HuH-7.5 (cell line): ENCODE measurements at regions not wholly inside any gene's neighbourhood (a gene's known extent, or its start where the extent isn't known, plus 50 kb on each side); places are given as distances from the start of the nearest gene placed in this dataset.
"Not testable (repeated sequence)": the region's sequence is repeated elsewhere in the genome, so short reads cannot be mapped to it uniquely, and the experiment has no call there.

Experiments
- DNase-seq: peaks from one replicate; pipeline ENCODE4 v3.0.0; 2011; ENCODE audit warnings: low spot score

DNA sequence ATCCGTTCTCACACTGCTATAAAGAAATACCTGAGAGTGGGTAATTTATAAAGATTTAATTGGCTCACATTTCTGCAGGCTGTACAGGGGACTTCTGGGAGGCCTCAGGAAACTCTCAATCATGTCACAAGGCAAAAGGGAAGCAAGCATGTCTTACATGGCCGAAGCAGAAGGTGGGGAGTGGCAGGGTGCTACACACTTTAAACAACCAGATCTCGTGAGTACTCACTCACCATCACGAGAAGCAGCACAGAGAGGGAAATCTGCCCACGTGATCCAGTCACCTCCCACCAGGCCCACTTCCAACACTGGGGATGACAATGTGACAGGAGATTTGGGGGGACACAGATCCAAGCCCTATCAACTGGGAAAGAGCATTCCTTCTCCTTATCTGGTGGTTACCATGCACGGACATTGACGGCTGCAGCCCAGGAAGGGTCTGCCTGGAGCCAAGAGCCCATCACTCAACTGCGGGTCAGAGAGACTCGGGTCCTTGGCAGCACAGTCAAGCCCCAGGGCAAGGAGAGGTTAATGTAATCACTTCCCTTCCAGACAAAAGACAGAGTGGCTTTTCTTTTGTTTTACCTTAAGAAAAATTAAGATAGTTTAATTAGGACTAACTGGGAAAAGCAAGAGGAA is 112.3 kb upstream of the CST7 start:
- DNase-seq = no peak

DNA sequence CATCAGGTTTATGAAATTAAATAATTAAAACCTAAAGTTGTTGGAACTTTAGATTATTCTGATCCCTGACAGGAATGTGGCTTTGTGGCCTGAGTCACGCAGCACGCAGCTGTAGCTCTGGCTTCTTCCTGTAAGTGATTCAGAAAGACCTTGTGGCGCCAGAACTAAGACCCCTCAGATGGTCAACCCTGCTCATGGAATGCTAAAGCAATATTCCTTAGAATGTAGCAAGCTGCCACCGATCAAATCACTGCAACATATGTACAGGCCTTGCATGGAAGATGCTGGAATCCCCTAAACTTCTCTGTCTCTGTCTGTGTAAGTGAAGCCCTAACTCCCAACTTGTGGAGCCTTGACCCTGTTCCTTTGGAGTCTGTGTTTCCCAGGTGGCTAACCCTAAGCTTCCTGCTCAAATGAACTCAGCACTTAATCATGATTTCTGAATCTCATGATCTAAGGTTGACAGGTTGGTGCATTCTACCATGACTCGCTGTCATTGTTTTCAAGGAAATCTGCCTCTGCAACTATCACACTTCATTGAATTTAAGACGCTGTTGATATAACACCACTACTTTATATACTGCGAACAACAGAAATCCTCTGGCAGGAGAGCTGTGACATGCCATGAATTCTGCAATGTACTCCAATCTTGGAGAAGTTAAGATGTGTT is 111.2 kb upstream of the CST7 start:
- no peak for DNase-seq

DNA sequence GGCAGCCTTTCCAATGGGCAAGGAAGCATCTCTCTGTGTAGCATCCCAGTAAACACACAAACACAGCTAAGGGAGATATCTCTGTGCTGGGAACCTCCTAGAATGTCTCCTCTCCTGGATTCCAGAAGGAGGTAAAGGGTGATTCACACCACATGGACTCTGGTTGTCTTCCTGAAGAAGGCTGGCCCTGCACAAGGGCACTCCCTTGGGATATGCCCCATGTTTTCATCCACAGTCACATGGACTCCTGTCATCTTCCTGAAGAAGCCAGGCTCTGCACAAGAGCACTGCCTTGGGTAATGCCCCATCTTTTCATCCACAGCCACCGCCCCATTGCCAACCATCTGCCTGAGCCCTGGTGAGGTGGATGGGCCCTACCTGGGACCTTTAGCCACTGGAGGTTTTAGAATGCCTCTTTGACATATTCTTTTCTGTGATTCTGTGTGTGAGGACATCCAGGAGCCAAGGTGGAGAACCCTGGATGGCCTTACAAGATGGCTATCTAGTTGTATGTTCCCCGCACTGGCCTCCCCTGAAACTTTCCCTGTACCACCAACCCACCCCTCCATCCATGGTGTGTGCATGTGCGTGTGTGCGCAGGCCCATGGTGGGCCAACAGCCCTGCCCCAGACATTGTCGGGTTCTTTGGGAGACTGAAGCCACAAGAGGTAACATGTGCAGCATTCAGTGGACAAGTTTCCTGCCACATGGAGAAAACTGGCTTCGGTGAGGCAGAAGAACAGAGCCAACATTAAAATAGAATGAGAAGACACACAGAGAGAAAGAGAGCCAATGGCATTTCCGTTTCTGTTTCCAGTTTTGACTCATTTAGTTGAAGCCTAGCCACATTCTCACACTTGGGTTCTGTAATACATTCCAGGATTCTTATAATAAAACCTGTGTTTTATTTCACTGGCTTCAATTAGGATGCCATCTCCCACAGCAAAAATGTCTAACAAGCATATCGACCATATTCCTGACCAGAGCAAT is 110.2 kb upstream of the CST7 start:
- DNase-seq = no peak

DNA sequence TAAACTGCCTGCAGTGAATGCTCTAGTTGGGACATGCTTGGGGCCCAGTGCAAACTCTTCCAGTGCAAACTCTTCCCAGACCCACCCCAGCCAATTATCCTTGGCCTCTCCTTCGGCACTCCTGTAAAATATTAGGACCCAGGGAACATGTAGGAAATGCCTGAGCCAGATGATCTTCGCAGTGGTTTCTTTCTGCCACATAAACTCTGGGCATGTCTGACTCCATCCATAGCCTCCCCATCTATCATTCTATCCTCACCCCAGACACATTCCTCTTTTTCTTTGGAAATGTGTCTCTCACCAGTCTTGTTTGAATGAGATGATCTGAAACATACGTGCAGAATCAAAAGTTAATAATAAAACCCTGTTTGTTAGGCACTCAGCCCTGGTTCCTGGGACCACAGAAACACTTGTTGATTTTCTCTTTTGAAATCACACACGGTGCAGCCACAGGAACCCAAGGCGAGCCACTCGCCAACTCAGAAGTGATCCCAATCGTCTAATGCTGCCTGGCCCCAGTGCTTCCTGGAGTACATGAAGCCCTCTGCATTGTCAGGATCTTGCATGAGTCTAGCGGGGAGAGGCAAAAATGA is 108.9 kb upstream of the CST7 start:
- no peak for DNase-seq

DNA sequence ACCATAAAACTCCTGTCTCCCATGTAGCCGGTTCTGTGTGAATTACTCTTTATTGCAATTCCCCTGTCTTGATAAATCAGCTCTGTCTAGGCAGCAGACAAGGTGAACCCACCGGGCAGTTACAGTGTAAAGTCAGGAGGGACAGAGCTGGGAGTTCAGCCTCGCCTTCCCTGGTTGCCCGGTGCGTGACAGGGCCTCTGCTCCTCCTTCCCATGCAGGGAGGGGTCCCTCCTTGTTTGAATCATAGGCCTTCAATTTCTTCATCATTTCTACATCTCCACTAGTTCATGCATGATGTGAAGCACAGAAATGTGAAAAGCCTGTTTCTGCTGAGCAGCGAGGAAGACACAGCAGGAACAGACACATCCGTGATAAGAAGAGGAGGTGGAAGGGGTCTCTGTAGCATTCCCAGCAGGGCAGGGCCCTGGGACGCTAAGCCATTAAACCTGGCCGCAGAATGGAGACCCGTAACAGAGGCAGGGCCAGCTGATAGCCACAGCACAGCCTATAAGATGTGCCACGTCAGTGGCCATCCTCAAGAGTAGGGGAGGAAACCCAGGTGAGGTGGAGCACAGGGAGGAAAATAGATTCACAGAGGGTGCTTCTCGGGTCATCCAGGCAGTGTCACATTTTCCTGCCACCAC is 106.7 kb upstream of the CST7 start:
- no peak for DNase-seq

DNA sequence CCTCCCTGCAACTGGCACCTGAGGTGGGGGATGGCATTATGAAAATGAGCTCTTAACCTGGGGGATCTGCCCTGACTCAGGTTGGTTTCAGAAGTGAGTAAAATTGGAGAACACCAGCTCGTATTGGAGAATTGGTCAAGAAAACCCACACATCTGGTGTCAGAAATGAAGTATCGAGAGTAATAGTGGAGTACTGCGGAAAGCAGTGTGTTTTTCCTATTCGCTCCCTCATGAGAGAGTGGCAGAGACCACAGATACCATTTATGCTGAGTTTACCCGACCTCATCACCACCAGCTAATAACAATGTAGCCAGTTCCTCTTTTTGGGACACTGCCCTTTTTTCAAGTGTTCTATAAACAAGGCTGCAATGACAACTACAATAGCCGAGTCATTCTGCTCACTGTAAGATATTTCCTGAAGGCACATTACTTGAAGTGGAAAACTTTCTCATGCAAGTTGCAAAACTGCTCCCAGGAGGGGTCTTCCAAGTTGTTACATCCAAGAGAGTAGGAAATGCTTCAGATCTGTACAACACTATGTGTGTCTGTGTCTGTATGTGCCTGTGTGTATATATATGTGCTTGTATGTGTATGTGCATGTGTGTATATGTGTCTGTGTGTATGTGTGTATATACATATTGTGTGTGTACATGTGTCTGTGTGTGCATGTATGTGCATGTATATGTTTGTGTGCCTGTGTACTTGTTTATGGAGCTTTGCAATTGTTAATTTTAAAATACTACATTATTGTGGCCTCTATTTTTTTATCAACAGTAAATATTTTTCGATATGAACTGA is 106.0 kb upstream of the CST7 start:
- DNase-seq = no peak

DNA sequence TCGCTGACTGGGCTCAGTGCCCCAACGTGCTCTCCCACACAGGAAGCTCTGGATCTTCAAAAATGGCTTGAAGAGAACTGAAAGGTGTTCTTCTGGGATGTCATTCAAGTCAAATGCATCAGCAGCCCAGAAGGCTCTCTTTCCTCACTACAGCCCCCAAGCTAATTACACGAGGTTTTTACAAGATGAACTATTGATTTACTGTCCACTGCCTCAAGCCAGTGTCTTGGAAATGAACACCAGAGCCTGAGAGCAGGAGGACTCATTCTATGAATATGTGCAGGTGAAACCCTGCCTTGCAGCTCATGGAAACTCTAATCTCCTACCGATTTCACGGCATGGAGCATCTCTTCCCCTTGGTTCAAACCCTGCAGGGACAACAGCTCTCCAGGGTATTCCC is 98.9 kb upstream of the CST7 start:
- DNase-seq = no peak

DNA sequence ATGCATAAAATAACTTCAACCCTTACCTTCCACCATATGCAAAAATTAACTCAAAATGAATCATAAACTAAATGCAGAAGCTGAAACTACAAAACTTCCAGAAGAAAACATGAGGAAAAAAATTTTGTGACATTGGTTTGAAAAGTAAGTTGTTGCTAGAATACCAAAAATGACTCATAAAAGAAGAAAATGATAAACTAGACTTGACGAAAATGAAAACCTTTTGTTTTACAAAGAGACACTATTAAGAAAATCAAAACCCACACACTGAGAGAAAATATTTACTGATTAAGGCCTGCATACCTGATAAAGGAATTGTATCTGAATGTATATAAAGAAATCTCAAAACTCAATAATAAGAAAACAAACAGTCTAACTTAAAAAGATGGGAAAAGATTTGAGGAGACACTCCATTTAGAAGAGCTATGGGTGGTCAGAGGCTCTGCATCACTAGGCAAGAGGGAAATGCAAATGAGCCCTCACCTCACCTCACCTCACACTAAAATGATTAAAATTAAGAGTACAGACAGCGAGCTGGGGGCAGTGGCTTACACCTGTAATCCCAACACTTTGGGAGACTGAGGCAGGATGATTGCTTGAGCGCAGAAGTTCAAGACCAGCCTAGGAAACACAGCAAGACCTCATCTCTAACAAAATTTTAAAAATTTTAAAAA is 97.6 kb upstream of the CST7 start:
- DNase-seq = no peak

DNA sequence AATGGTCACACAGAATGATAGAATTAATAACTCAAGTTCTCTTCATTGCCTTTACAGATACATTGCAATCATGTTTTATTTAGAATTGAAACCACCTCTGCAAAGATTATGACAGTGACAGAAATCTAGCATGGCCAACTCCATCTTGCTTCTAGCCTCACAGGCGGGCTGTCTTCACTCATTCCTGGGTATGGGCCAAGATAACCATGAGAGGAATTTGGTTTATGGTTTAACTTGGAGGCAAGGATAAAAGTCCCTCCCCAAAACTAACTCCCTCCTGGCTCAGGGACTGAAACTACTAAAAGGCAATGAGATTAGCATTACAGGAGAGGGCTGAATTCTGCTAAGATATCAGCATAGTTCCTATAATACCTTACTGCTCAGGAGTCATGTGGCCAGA is 95.2 kb upstream of the CST7 start:
- DNase-seq = no peak

DNA sequence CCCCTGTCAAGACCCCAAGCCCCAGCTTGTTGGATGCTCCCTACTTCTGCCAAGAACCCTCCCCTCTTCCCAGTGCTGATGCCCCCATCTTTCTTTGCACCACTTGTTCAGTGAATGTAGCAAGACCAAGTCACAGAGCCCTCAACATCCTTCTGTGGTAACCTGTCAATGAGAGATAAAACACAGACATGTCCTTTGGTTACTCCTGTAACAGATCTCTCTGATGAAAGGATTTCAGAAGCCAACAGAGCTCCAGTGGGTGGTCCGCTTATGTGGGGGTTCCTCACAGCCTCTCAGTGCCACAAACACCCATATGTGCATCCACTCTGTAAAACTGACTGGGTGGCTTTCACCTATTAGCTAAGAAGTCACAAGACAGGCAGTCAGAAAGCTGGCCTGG is 93.2 kb upstream of the CST7 start:
- DNase-seq = no peak

DNA sequence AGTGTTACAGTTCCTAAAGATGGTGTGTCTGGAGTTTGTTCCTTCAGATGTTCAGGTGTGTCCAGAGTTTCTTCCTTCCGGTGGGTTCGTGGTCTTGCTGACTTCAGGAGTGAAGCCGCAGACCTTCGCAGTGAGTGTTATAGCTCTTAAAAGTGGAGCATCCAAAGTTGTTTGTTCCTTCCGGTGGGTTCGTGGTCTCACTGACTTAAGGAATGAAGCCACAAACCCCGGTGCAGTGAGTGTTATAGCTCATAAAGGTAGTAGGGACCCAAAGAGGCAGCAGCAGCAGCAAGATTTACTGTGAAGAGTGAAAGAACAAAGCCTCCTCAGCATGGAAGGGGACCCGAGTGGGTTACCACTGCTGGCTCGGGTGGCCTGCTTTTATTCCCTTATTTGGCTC is 90.6 kb upstream of the CST7 start:
- DNase-seq = not testable (repeated sequence)

DNA sequence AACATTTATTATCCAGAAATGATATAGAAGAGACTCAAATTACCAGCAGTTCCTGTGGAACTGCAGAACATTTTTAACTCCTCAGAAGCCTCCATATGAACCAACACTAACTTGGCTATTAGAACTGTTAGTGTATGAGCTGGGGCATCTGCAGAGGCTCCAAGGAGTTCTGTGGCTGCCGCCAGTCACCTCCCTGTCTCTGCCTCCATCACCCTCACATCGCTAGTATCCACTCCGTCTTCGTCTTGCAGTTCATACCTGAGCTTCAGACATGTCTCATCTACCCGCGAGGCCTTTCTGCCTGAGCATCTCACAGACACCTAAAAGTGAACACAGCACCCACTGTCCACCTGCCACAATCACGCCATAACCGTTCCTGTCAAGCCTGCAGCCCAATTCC is 89.5 kb upstream of the CST7 start:
- DNase-seq = no peak

DNA sequence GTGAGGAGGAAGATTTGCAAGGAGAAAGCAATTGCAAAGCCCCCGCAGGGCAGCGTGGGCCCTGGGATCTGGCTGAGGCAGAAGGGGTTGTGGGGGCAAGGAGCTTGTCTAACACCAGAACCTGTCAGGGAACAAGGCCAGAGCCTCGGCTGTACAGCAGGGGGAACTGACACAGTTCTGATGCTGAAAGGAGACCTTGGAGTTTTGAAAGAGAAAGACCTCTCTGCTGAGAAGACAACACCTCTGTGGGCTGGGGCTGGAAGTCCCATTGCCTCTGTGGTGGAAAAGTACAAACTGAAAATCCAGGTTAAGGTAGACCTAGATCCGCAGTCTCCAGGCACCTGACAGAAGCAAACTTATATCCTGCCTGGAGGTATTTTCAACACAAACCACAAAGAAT is 86.9 kb upstream of the CST7 start:
- no peak for DNase-seq

DNA sequence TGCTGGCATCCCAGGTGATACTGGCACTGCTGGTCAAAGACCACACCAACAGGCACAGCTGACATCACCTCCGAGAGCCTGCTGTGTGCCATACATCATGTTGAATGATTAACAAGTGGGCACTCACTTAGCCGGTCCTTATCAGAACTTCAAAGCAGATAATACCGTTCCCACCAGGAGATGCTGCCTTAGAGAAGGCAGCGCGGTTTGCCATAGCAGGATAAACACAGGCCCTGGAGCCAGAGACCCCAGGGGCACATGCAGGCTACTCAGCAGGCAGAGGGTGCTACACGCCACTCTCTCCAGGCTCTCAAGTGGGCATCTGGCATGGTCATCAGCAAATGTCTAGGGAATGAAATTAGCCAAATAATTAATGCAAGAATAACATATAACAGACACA is 86.5 kb upstream of the CST7 start:
- no peak for DNase-seq

DNA sequence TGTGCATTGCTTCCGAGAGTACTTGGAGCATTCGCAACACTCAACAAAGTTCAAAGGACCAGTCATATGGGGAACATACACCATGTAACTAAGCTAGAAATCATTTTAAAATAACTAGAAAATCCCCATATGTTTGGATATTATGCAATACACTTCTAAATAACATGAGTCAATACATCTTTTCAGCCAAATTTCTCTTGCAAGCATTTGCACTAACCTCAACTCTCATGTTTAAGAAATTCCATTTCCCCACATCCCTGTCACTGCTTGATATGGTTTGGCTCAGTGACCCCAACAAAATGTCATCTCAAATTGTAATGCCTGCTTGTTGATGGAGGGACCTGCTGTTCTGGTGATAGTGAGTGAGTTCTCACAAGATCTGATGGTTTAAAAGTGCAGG is 85.7 kb upstream of the CST7 start:
- no peak for DNase-seq

DNA sequence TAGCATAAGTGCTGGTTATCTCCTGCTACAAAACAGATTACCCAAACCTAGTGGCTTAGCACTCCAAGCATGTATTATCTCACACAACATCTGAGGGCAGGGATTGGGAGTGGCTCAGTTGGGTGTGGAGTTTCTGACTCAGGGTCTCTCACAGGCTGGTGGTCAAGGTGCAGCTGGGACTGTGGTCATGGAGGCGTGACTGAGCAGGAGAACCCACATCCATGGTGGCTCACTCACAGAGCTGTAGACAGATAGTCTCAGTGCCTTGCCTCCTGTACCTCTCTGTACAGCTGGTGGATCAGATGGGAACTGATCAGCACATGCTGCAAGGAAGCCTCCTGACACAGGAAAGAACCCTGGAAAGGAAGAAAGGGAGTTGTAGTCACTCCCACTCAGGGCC is 83.1 kb upstream of the CST7 start:
- no peak for DNase-seq

DNA sequence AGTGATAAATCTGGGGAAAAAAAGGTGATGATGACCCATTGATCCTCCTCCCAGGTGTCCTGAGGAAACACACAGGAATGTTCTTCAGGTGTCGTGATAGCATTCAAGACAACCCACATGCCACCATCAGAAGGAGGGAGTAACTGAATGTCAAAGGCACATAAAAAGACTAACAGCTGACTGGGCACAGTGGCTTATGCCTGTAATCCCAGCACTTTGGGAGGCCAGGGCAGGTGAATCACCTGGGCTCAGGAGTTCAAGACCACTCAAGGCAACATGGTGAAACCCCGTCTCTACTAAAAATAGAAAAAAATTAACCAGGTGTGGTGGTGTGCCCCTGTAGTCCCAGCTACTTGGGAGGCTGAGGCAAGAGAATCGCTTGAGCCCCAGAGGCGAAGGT is 82.3 kb upstream of the CST7 start:
- no peak for DNase-seq

DNA sequence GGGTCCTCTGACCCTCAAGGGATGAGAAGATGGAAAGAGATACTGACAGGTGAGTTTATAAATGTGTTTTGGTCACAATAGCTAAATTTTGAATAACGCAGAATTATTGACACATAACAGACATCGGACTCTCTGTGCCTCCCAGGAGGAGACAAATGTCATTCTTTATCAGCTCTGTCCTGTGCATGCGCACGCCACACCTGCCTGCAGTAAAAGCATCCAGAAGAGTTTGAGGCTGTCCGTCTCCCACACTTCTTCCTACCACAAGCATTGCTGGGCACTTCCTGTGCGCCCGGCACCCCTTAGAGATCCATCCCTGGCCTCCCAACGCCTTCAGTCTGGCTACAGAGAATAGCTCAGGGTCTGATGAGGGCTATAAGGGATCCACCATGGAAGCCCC is 81.5 kb upstream of the CST7 start:
- DNase-seq = no peak

DNA sequence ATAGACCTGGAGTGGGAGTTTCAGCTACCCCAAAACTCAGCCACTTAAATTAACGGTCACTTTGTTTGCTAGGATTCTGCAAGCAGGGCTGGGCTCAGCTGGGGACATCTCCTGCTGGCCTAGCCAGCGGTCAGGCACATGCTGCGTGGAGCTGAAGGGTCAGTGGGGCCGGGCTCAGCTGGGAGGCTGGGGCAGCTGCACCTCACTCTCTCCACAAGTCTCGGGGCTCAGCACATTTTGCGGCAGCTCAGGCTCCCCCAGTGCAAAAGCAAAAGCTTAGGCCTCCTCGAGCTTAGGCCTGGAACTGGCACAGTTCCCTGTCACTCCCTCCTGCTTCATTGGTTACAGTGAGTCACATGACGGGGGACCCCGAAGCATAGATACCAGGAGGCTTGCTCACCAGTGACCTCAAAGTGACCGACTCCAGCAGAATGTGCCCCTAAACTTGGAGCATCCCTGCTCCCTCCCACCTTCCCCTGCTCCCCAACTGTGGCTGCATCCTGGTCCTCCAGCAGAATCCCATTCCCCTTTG is 80.6 kb upstream of the CST7 start:
- no peak for DNase-seq

DNA sequence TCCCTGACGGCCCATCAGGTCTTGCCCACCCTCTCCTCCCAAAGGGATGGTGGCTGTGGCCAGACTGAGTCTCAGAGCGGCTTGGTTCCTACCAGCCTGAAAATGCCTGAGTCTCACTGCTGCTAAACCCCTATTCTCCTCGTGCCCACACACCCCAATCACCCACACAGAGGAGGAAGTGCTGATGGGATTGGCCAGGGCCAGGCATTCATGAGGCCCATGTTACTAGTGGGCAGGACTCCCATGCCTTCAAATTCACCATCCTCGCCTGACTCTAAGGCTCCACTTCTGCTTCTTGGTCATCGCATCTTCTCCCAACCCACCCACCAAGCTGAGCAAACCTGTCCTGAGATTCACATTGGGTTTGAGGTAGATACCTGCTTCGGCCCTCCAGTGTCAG is 80.1 kb upstream of the CST7 start:
- DNase-seq = no peak

DNA sequence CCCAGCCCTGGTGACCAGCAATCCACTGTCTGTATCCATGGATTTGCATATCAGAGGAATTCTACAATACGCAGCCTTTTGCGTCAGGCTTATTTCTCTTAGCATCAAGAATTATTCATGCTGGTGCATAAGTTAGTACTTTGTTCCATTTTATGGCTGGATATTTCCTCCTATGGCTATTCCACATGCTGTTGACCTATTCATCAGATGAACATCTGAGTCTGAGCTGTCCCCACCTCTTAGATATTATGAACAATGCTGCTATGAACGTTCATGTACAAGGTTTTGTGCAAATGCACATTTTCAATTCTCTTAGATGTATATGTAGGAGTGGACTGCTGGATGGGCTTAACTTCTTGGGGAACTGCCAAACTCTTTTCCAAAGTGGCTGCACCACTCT is 79.0 kb upstream of the CST7 start:
- no peak for DNase-seq
